BJ (cell line): ENCODE measurements at regions not wholly inside any gene's neighbourhood (a gene's known extent, or its start where the extent isn't known, plus 50 kb on each side); places are given as distances from the start of the nearest gene placed in this dataset.

Source experiments
- CTCF ChIA-PET: fragments of 350-600 bp; formaldehyde crosslinking; extraction: SDS; loops from one replicate; lab custom pipeline; 2021; ENCODE audit warnings: antibody characterized with exemption, inconsistent platforms; lab: Yijun Ruan, JAX
- POLR2A ChIA-PET: fragments of 300-600 bp; sonication (Branson Sonifier 250); formaldehyde crosslinking; extraction: SDS; loops from one replicate; lab custom pipeline; 2021; ENCODE audit warnings: antibody characterized with exemption; lab: Charles Lee
- DNase-seq: peaks from one replicate; pipeline ENCODE4 v3.0.0-alpha.2; 2011; ENCODE audit warnings: low read depth
- H3K27me3 ChIP-seq: 2 replicates; pipeline ENCODE4 v1.6.0; 2011; ENCODE audit warnings: low read length; ENCODE audit not compliant: control insufficient read depth, insufficient read depth
- H3K36me3 ChIP-seq: 2 replicates; pipeline ENCODE4 v1.5.1; 2011; ENCODE audit warnings: low read length; ENCODE audit not compliant: control insufficient read depth, insufficient read depth
- H3K4me3 ChIP-seq: 2 replicates; pipeline ENCODE4 v1.5.1; 2011; ENCODE audit warnings: low read depth, mild to moderate bottlenecking, control low read depth, low read length
- TF ChIP-seq, protein P1 (sequence below): IDR thresholded peaks from 2 replicates; pipeline ENCODE4 v1.5.1; 2011; ENCODE audit warnings: low read depth, mild to moderate bottlenecking, control low read depth, inconsistent platforms, low read length, moderate library complexity; ENCODE audit not compliant: insufficient read depth

DNA sequence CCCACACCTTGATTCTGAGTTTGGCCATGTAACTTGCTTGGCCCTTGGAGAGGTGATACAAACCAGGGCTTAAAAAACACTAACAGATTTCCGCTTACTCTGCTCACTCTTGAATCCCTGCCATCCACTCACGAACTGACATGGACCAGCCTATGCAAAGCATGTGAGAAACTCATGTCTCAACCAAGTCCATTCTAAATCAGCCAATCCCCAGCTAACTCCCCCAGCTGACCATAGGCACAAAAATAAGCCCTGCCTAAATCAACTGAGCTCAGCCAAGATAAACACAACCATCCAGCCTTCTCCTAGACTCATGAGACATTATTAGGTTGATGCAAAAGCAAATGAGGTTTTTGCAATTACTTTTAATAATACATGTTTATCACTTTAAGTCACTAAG lies 353.9 kb upstream of the TBX3 start:
- Histone ChIP-seq H3K36me3 (no peaks in the 10 kb centered on the region), H3K4me3 (no peak overlapping the region), H3K27me3 (no peaks in the 10 kb centered on the region)
- no peak for DNase-seq
- TF ChIP-seq, protein P1, sequence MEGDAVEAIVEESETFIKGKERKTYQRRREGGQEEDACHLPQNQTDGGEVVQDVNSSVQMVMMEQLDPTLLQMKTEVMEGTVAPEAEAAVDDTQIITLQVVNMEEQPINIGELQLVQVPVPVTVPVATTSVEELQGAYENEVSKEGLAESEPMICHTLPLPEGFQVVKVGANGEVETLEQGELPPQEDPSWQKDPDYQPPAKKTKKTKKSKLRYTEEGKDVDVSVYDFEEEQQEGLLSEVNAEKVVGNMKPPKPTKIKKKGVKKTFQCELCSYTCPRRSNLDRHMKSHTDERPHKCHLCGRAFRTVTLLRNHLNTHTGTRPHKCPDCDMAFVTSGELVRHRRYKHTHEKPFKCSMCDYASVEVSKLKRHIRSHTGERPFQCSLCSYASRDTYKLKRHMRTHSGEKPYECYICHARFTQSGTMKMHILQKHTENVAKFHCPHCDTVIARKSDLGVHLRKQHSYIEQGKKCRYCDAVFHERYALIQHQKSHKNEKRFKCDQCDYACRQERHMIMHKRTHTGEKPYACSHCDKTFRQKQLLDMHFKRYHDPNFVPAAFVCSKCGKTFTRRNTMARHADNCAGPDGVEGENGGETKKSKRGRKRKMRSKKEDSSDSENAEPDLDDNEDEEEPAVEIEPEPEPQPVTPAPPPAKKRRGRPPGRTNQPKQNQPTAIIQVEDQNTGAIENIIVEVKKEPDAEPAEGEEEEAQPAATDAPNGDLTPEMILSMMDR = no peak
- ChIA-PET CTCF (no interaction called here), POLR2A (no interaction called here)

DNA sequence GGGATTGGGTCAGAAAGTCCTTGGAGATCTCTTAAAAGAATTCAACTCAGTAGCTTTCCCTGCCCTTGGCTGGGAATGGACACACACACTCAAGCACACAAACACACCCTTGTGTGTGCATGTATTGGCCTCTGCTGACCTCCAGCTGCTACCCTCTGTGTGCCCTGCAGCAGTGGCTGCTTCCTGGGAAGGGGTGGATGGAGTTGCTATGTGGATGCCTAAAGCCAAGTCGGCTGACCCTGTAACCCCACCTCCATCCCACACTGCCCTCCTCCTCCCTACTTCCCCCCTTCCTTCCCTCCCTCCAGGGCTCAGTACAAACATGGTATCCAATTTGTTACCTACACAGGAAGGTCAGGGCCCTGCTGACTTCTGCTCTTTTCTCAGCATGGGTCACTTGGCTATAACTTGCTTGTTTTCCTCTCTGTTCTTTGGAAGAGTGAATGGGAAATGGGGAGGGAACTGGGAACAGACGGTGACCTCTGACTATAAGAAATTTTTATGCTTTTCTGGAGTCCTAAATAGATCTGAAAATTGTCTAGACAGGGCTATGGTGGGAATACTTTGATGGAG lies 351.6 kb upstream of the TBX3 start:
- Histone ChIP-seq H3K27me3 (no peaks in the 10 kb centered on the region), H3K36me3 (no peaks in the 10 kb centered on the region), H3K4me3 (no peak overlapping the region)
- CTCF ChIA-PET = no interaction called here
- DNase-seq = no peak
- TF ChIP-seq, protein P1 = no peak
- POLR2A ChIA-PET = no interaction called here

GRCh38 chr12:115032521-115032920 lies 348.5 kb upstream of the TBX3 start:
- no peak for DNase-seq
- POLR2A ChIA-PET = no interaction called here
- H3K27me3 ChIP-seq = no peaks in the 10 kb centered on the region
- CTCF ChIA-PET = interaction anchor here (1.6 kb wide), 1 partner anchor 11 kb away, joined by 5 read pairs; no protein-coding TSS in a partner anchor
- no peak overlapping the region for H3K4me3 ChIP-seq
- no peaks in the 10 kb centered on the region for H3K36me3 ChIP-seq
- TF ChIP-seq, protein P1 = no peak

DNA sequence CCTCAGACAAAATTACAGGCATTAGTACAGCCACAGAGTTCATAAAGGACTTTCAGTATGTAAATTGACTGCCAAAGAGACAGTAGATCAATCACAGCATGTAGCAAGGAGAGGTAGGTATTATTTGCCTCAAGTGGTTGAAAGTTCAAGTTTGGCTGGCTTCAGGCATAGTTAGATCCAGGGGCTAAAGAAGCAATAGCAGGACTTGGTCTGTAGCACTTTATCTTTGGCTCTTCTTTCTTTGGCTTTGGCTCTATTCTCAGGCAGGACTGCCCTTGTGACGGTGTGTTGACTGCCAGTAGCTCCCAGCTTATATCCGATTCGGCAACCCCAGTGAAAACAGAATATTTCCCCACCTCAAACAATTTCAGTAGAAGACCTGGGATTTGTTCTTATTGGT lies 346.0 kb upstream of the TBX3 start:
- TF ChIP-seq, protein P1 = no peak
- no peaks in the 10 kb centered on the region for H3K36me3 ChIP-seq
- ChIA-PET POLR2A (no interaction called here), CTCF (no interaction called here)
- H3K4me3 ChIP-seq = no peak overlapping the region
- DNase-seq = no peak
- H3K27me3 ChIP-seq = no peaks in the 10 kb centered on the region

DNA sequence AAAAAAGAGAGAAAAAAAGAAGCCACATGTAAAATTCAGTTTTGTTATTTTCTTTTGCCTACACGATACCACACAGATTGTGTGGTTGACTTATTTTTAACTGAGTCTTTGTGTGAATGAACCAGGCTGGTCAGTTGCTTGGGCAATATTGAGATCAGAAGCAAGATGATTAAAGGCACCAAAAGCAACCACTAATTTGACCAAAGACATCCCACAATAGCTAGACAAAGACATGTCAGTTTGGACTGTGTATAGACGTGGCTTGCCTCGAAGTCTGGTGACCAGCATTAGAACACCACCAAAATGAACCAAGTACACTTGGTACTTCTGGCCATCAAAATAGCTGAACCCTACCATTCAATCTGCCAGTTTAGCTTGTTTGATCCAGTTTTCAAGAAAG lies 340.6 kb upstream of the TBX3 start:
- ChIA-PET POLR2A (no interaction called here), CTCF (no interaction called here)
- no peak overlapping the region for H3K4me3 ChIP-seq
- no peaks in the 10 kb centered on the region for H3K27me3 ChIP-seq
- no peak for DNase-seq
- TF ChIP-seq, protein P1 = no peak
- no peaks in the 10 kb centered on the region for H3K36me3 ChIP-seq
